ENCODE measurements at regions not wholly inside any gene's neighbourhood (a gene's known extent, or its start where the extent isn't known, plus 50 kb on each side); places are given as distances from the start of the nearest gene placed in this dataset.

GRCh38 chr19:30314805-30315155, 57.4 kb upstream of the ZNF536 start:
- TF ChIP-seq CTCF (IDR thresholded peaks at IDR 0.05), result no peak
- no peak for TF ChIP-seq POLR2A (IDR thresholded peaks at IDR 0.05)

Measured in esophagus squamous epithelium (tissue), 4 donors.